Peyer's patch (tissue), 4 donors: ENCODE measurements at regions not wholly inside any gene's neighbourhood (a gene's known extent, or its start where the extent isn't known, plus 50 kb on each side); places are given as distances from the start of the nearest gene placed in this dataset.

Experiments
- POLR2A ChIP-seq, 2 donors: fragments of 450-650 bp; IDR thresholded peaks; one replicate each; pipeline ENCODE4 v1.5.1; 2017; ENCODE audit warnings: antibody characterized with exemption in 2 of 2, mild to moderate bottlenecking in 2 of 2, moderate library complexity in 2 of 2
- TF ChIP-seq, protein P1 (sequence below), 6 experiments: fragments of 450-650 bp in 4 of 6; fragments of 200-600 bp in 2 of 6; sonication (generic) in 1 of 6; IDR thresholded peaks; one replicate each; pipeline ENCODE4 v1.5.1; 2017 to 2019; ENCODE audit warnings: antibody characterized with exemption in 6 of 6, mild to moderate bottlenecking in 3 of 6, moderate library complexity in 1 of 6

DNA sequence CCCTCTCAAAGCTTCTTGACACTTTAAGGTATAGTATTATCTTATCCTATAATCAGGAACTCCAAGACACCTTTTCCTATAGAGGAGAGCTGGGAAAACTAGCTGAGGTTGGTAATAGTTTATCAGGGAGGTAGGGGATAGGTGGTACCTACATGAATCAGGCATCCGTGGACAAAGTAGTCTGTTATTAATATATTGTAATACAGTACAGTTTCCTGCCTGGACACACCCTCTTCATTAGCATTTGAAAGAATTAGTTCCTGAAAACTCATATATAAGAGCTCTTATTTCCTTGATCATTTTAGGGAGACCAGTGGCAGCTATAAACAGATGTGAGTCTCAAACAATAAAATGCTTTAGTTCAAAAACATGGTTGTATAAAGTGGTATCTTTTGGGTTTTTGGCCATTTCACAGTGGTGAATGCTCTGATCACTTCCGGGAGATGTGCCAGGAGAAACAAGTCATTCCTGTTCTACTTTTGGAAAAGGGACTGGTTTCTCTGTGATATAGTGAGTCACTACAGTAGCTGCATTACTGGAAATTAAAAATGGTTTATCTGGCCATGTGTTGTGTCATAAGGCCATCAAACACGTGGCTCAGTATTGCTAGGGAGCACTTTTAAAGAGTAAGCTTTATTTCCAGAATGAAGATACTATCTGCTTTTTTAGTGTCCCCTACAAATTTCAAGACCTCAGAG, 98.1 kb downstream of the KLRB1 start:
- TF ChIP-seq POLR2A (IDR thresholded peaks at IDR 0.05): no peak
- TF ChIP-seq, protein P1, sequence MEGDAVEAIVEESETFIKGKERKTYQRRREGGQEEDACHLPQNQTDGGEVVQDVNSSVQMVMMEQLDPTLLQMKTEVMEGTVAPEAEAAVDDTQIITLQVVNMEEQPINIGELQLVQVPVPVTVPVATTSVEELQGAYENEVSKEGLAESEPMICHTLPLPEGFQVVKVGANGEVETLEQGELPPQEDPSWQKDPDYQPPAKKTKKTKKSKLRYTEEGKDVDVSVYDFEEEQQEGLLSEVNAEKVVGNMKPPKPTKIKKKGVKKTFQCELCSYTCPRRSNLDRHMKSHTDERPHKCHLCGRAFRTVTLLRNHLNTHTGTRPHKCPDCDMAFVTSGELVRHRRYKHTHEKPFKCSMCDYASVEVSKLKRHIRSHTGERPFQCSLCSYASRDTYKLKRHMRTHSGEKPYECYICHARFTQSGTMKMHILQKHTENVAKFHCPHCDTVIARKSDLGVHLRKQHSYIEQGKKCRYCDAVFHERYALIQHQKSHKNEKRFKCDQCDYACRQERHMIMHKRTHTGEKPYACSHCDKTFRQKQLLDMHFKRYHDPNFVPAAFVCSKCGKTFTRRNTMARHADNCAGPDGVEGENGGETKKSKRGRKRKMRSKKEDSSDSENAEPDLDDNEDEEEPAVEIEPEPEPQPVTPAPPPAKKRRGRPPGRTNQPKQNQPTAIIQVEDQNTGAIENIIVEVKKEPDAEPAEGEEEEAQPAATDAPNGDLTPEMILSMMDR (IDR thresholded peaks at IDR 0.05): no peak
